ENCODE measurements at regions not wholly inside any gene's neighbourhood (a gene's known extent, or its start where the extent isn't known, plus 50 kb on each side); places are given as distances from the start of the nearest gene placed in this dataset.
"Not testable (repeated sequence)": the region's sequence is repeated elsewhere in the genome, so short reads cannot be mapped to it uniquely, and the experiment has no call there.

DNA sequence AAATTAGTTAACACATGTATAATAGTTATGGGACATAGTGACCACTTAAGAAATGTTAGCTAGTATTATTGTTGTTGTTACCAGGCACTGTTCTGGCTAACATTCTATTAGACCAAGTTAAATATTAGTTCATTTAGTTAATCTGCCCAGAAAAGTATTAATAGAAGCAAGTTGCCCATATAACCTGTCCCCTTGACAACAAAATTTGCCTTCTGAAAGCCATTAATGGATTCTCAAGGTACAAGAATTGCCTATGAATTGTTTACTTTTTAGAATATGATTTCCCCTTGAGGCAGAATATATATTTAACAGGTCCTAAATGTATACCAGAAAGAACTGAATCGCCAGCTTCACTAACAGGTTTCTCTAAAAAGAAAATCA is 167.3 kb upstream of the TMCC3 start:
- FAIRE-seq = no peak

DNA sequence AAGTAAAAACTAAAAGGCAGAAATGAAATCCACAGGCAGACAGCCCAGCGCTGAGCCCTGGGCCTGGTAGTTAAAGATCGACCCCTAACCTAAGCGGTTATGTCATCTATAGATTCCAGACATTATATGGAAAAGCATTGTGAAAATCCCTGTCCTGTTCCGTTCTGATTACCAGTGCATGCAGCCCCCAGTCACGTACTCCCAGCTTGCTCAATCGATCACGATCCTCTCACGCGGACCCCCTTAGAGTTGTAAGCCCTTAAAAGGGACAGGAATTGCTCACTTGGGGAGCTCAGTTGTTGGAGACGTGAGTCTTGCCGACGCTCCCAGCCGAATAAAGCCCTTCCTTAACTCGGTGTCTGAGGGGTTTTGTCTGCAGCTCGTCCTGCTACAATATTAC is 166.8 kb upstream of the TMCC3 start:
- not testable (repeated sequence) for FAIRE-seq; DNase-seq (ENCODE audit: low spot score)

More for the DNA sequence above, 167.3 kb upstream of the TMCC3 start:
- no peak for DNase-seq (ENCODE audit: low spot score)

GRCh38 chr12:94816746-94817145 is 166.4 kb upstream of the TMCC3 start:
- DNase-seq (ENCODE audit: low spot score); FAIRE-seq: not testable (repeated sequence)

- DNase-seq (ENCODE audit: low spot score) (no peak), FAIRE-seq (no peak)
Measured at GRCh38 chr12:94815958-94816357, 165.6 kb upstream of the TMCC3 start.

DNA sequence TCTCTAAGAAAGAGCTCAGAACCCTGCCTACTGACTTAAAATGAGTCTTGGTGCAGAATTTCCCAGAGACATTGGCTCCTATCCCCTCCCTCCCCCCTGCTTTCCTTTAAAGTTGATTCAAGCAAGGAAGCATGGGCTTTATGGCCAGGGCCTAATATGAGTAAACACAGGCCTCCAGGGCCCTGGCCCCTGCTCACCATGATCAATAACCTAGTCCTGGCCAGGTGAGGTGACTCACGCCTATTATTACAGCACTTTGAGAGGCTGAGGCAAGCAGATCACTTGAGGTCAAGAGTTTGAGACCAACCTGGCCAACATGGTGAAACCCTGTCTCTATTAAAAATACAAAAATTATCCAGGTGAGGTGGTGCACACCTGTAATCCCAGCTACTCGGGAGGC is 165.1 kb upstream of the TMCC3 start:
- FAIRE-seq = no peak
- no peak for DNase-seq (ENCODE audit: low spot score)

GRCh38 chr12:94813314-94813713 is 163.0 kb upstream of the TMCC3 start:
- DNase-seq (ENCODE audit: low spot score) = no peak
- no peak for FAIRE-seq

DNA sequence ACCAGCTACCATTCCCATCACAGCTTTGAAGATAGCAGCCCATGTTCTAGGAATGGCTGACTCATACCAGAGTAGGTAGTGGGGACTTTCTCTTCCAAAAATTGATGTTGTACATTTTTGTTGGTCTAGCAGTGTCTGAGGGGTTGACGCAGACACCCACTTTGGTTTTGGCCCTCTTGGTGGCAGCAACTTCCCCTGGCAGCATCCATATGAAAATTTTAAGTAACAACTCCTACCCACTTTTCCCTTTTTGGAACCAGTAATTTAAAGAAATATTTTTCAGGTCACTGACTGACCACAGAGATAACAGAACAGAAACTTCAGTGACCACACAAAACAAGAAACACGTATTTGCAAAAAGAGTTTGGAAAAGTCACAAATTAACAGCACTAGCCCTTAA is 162.0 kb upstream of the TMCC3 start:
- DNase-seq (ENCODE audit: low spot score) (no peak), FAIRE-seq (no peak)

DNA sequence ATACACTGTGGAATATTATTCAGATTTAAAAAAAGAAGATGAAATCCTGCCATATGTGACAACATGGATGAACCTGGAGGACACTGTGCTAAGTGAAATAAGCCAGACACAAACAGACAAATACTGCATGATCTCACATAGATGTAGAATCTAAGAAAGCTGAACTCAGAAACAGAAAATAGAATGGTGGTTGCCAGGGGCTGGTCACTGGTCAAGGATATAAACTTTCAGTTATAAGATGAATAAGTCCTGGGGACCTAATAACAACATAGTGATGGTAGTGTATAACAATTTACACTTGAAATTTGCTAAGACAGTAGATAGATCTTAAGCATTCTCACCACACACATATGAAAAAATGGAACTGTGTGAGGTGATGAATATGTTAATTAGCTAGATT is 161.3 kb upstream of the TMCC3 start:
- no peak for FAIRE-seq
- no peak for DNase-seq (ENCODE audit: low spot score)

- FAIRE-seq (no peak), DNase-seq (ENCODE audit: low spot score) (no peak)
Measured at GRCh38 chr12:94807951-94808350, 157.6 kb upstream of the TMCC3 start.

- FAIRE-seq (no peak), DNase-seq (ENCODE audit: low spot score) (no peak)
Measured at GRCh38 chr12:94806617-94807016, 156.3 kb upstream of the TMCC3 start.

DNA sequence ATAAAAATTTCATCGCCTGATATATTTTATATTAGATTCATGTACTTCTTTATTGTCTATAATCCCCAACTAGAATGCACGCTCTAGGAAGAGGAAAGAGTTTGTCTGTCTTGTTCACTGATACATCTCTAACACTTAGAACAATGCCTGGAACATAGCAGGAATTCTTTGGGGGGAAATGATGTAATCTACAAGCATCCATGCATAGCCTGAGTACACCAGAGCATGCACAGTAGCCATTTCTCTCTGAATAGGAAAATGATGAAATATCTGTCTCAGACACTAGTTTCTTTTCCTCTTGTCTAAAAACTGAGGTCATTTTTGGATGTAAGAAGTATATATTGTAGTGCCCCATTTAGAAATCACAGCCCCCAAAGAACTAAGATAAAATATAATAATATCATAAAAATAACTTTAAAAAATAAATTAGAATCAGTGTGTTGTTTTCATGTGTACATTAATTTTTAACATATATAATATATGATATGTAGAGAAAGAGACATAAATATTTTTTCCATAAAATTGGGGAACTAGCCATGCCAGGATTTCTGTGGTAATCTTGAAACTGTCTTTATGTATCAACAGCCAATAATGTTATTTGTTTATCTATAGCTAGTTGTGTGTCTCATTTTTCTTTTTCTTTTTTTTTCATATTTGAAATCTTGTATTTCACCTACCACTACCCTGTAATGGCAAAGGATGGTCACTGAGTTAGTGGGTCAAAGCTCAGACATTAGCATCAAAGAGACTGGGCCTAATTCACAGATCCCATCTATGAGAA is 155.6 kb upstream of the TMCC3 start:
- no peak for DNase-seq (ENCODE audit: low spot score)
- FAIRE-seq = no peak

GRCh38 chr12:94803939-94804338 is 153.6 kb upstream of the TMCC3 start:
- no peak for DNase-seq (ENCODE audit: low spot score)
- no peak for FAIRE-seq

DNA sequence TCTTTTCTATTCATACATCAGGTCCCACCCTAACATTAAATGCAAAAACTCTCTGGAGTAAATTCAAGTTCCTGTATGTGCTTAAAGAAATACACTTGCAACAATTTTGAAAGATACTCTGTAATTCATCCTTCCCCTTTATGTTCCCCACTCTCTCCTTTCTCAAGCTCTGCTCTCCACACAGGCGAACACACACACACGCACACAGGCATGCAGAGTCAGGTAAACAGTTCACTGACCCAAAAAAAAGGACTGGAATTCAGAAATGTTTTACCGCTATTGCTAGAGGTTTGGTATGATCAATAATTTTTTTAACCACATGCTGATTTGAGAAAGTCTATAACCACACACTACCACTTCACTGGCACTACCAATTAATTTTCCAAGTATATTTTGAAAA is 152.4 kb upstream of the TMCC3 start:
- DNase-seq (ENCODE audit: low spot score) (no peak), FAIRE-seq (no peak)

DNA sequence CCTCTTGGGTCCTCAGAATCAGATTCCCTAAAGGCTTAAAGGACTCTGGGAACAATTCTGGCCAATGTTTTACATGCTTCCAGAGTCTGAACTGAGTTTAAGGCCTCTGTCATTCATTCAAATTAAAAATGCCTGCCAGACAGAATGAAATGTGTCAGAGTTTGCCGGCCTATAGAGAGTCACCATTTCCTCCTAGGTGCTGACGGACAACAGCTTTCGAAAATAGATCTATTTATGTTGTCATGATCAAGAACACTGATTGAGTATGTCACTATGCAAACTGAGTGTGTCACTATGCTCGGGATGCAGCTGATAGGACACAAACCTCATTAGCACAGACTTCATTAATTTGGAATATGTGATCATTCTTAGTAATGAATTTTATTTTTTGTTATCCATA is 151.4 kb upstream of the TMCC3 start:
- FAIRE-seq (no peak), DNase-seq (ENCODE audit: low spot score) (no peak)

- DNase-seq (ENCODE audit: low spot score) (no peak), FAIRE-seq (no peak)
Measured at GRCh38 chr12:94799136-94799535, 148.8 kb upstream of the TMCC3 start.

GRCh38 chr12:94798113-94798512 is 147.8 kb upstream of the TMCC3 start:
- DNase-seq (ENCODE audit: low spot score) = no peak
- no peak for FAIRE-seq

- no peak for FAIRE-seq
- peak; percentile 54 for DNase-seq (ENCODE audit: low spot score)
Measured at GRCh38 chr12:94795520-94795919, 145.2 kb upstream of the TMCC3 start.

DNA sequence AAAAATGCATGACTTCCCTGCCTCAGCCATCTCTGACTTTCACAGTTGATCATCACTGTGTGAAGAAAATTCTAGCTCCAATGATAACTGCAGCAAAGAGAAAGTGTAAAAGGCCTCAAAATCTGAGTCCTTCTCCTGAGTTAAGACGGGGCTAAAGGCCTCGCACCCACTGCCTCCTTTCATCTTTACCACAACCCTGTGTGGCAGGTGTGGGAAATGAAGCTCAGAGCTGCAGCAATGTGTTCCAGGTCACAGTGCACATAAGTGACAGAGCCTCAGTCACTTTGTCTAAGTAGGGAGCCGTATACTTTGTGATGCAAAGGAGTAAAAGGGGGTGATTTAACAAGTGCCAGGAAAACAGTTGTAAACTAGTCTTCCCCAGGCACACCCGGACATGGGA is 144.7 kb upstream of the TMCC3 start:
- DNase-seq (ENCODE audit: low spot score) (no peak), FAIRE-seq (no peak)

DNA sequence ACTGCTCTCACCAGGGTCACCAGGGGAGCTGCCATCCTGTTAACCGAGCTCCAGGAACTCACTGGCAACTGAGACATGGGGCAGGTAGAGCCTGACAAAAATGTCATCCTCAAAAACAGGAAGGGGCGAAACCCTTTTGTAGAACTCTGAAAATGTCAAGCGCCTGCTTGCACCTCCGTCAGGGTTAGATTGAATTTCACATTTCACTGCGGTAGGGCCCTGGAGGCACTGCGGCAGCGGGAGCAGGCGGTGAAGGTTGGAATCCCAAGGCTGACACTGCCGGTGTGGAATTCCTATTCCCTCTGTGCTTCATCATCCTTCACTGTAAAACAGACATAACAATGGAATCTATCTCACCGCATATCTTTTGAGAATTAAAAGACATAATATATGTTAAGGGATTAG is 142.8 kb upstream of the TMCC3 start:
- DNase-seq (ENCODE audit: low spot score) (no peak), FAIRE-seq (no peak)

DNA sequence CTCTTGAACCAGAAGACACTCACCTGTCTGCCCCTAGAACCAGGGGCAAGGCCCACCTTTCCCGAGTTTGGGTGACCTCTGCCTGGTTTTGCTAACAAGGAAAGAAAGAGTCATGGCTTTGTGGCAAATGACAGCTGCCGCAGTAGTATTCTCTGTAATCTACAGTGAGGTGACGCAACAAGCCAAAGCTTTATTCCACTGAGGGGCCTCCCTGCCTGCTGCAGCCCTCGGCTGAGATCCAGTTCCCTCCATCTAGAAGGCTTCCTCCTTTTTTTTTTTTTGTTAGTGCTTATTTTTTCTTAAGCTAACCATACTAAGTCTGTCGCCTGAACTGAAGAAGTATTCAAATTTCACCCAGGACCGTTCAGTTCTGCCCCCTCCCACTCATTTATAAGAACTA is 142.3 kb upstream of the TMCC3 start:
- no peak for DNase-seq (ENCODE audit: low spot score)
- FAIRE-seq = no peak

GRCh38 chr12:94791933-94792332 is 141.6 kb upstream of the TMCC3 start:
- FAIRE-seq (no peak), DNase-seq (ENCODE audit: low spot score) (no peak)

- FAIRE-seq (no peak), DNase-seq (ENCODE audit: low spot score) (no peak)
Measured at GRCh38 chr12:94790825-94791224, 140.5 kb upstream of the TMCC3 start.

- no peak for DNase-seq (ENCODE audit: low spot score)
- no peak for FAIRE-seq
Measured at GRCh38 chr12:94790370-94790769, 140.0 kb upstream of the TMCC3 start.
